SK-N-MC (cell line): ENCODE measurements at regions not wholly inside any gene's neighbourhood (a gene's known extent, or its start where the extent isn't known, plus 50 kb on each side); places are given as distances from the start of the nearest gene placed in this dataset.

Experiments
- EZH2 ChIP-seq: fragments of 200-600 bp; sonication (generic); IDR thresholded peaks from one replicate; pipeline ENCODE4 v1.6.1; 2017; ENCODE audit warnings: antibody characterized with exemption
- POLR2AphosphoS5 ChIP-seq: IDR thresholded peaks from 2 replicates; pipeline ENCODE4 v1.6.1; 2012; ENCODE audit warnings: mild to moderate bottlenecking, low read depth, low read length, borderline replicate concordance

GRCh38 chr1:58059789-58060188 lies 486.7 kb downstream of the OMA1 start:
- TF ChIP-seq POLR2AphosphoS5: no peak
- TF ChIP-seq EZH2: no peak
